ENCODE measurements at regions not wholly inside any gene's neighbourhood (a gene's known extent, or its start where the extent isn't known, plus 50 kb on each side); places are given as distances from the start of the nearest gene placed in this dataset.
"Not testable (repeated sequence)": the region's sequence is repeated elsewhere in the genome, so short reads cannot be mapped to it uniquely, and the experiment has no call there.

DNA sequence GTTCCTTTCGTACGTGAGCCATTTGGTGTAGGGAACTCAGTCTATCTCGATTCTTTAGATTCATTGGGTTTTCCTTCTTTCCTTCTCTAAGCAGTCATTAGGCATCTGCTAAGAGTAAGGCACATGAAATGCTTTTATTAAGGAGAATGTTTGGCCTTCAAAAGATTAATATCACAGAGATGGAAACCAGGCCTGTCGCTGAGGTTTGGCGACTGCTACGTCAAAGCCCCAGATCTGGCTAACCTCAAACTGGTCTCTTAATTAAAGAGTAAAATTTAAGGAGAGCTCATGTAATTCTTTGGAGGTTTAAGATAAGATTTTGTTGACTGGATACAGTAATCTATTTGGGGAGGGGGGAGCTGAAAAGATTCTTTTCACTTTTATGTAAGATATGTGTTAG lies 189.8 kb downstream of the JCAD start:
- no peak for TF ChIP-seq CTCF (IDR thresholded peaks at IDR 0.05)

DNA sequence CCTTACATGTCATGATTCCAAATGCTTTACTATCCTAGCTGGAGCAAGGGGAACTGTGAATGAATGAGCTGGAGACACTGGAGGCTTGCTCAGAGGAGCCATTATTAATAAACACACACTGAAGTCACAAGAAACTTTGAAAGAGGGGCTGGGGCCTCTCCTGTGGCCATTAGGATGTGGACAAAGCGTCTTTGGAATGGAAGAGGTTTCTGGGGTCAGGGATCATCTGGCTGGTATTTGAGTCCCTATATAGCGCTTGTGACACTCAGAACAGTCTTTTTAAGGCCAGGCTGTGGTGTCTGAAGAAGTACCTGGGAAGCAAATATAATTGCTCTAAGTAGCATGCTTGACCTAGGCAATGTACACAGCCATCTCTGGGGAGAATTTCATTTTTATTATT lies 193.0 kb downstream of the JCAD start:
- intact Hi-C loops (cut with DNase I; ENCODE audit: low total_unique reads): no loop called here
- no peak for TF ChIP-seq CTCF (IDR thresholded peaks at IDR 0.05)

More for the DNA sequence above, 189.8 kb downstream of the JCAD start:
- H3K9me3 ChIP-seq: no peaks in the 10 kb centered on the region
- H3K36me3 ChIP-seq: no peaks in the 10 kb centered on the region
- no peaks in the 10 kb centered on the region for H3K27me3 ChIP-seq
- H3K27ac ChIP-seq: no peak overlapping the region
- H3K4me3 ChIP-seq: no peak overlapping the region
- DNase-seq: no peak
- intact Hi-C loops (cut with DNase I; ENCODE audit: low total_unique reads): no loop called here
- peaks cover 0 to 20% (median 2%) of the 10 kb centered on the region in 4 donors for H3K4me1 ChIP-seq

GRCh38 chr10:29865700-29866355 lies 193.6 kb downstream of the JCAD start:
- no peak for TF ChIP-seq CTCF (IDR thresholded peaks at IDR 0.05)
- no peak for DNase-seq
- intact Hi-C loops (cut with DNase I; ENCODE audit: low total_unique reads): no loop called here
- no peaks in the 10 kb centered on the region for H3K27me3 ChIP-seq
- H3K4me3 ChIP-seq: no peak overlapping the region
- H3K4me1 ChIP-seq: peaks cover 0 to 29% (median 0%) of the 10 kb centered on the region in 4 donors
- no peaks in the 10 kb centered on the region for H3K9me3 ChIP-seq
- no peaks in the 10 kb centered on the region for H3K36me3 ChIP-seq
- H3K27ac ChIP-seq: peak overlapping the region; percentile 6 to 43

More for the DNA sequence above, 193.0 kb downstream of the JCAD start:
- no peaks in the 10 kb centered on the region for H3K36me3 ChIP-seq
- no peaks in the 10 kb centered on the region for H3K27me3 ChIP-seq
- peaks cover 0 to 29% (median 0%) of the 10 kb centered on the region in 4 donors for H3K4me1 ChIP-seq
- no peaks in the 10 kb centered on the region for H3K9me3 ChIP-seq
- no peak for DNase-seq
- peak overlapping the region; percentile 6 to 43 for H3K27ac ChIP-seq
- no peak overlapping the region for H3K4me3 ChIP-seq

GRCh38 chr10:29862923-29863614 lies 196.3 kb downstream of the JCAD start:
- Histone ChIP-seq H3K27ac (peak overlapping the region in 1 of 2 donors; percentile 12), H3K4me1 (peaks cover 0 to 55% (median 16%) of the 10 kb centered on the region in 4 donors), H3K4me3 (no peak overlapping the region), H3K27me3 (no peaks in the 10 kb centered on the region), H3K9me3 (no peaks in the 10 kb centered on the region), H3K36me3 (no peaks in the 10 kb centered on the region)
- intact Hi-C loops (cut with DNase I; ENCODE audit: low total_unique reads): no loop called here
- no peak for TF ChIP-seq CTCF (IDR thresholded peaks at IDR 0.05)
- no peak for DNase-seq

DNA sequence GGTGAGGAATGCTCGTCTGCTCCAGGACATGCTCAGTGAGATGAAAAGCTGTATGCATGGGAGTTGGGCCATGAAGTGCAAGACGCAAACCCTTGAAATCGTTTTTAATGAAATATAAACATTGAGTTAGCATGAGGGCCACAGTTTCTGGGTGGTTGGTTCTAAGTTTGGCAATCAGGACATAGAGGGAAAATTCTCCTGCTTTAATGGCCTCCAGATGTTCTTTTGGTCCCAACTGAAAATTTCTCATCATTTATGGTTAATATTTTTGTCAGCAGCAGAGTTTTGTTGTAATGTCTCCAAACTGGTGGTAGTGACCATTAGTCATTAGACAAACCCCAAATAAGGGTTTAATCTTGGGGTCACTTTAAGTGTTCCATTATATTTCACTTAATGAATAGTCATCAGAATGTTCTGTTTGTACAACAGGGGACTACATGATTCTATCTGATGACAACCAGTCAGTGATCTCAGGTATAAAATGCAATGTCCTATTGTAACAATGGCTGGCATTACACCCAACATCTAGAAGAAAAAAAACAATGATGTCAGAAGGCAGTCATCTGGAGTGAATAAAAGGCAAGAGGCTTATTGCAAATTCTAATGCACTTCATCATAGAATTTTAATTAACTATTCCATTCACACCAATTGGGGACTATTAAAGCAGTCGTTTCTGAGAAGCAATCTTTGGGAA lies 197.4 kb downstream of the JCAD start:
- TF ChIP-seq CTCF (IDR thresholded peaks at IDR 0.05): no peak
- intact Hi-C loops (cut with DNase I; ENCODE audit: low total_unique reads): no loop called here

DNA sequence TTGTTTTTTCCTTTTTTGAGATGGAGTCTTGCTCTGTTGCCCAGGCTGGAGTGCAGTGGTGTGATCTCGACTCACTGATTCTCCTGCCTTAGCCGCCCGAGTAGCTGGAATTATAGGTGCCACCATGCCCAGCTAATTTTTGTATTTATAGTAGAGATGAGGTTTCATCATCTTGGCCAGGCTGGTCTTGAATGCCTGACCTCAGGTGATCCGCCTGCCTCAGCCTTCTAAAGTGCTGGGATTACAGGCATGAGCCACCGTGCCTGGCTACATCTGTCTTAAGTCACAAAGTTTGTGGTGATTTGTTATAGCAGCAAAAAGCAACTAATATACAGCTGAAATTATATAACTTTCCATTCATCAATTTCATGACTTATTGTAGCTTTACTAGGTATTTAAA lies 198.2 kb downstream of the JCAD start:
- H3K36me3 ChIP-seq; H3K4me3 ChIP-seq; H3K27me3 ChIP-seq; H3K9me3 ChIP-seq; DNase-seq; intact Hi-C loops (cut with DNase I; ENCODE audit: low total_unique reads): not testable (repeated sequence)
- peaks cover 0 to 59% (median 18%) of the 10 kb centered on the region in 4 donors for H3K4me1 ChIP-seq
- H3K27ac ChIP-seq: peak overlapping the region; percentile 64 to 66

More for the DNA sequence above, 197.4 kb downstream of the JCAD start:
- no peaks in the 10 kb centered on the region for H3K27me3 ChIP-seq
- H3K4me1 ChIP-seq: peaks cover 0 to 65% (median 18%) of the 10 kb centered on the region in 4 donors
- no peak overlapping the region for H3K4me3 ChIP-seq
- H3K36me3 ChIP-seq: no peaks in the 10 kb centered on the region
- H3K9me3 ChIP-seq: no peaks in the 10 kb centered on the region
- H3K27ac ChIP-seq: peak overlapping the region; percentile 24 to 66
- DNase-seq: no peak
